ENCODE measurements at regions not wholly inside any gene's neighbourhood (a gene's known extent, or its start where the extent isn't known, plus 50 kb on each side); places are given as distances from the start of the nearest gene placed in this dataset.

GRCh38 chr5:4720831-4721230 lies 419.3 kb upstream of the ADAMTS16 start:
- TF ChIP-seq CTCF (IDR thresholded peaks at IDR 0.05; ENCODE audit: low read depth, low read length, missing control alignments): no peak
- H3K36me3 ChIP-seq (replicated peaks): no peaks in the 10 kb centered on the region
- no peak overlapping the region for H3K4me3 ChIP-seq (ENCODE audit: low read depth, low read length)
- H3K27ac ChIP-seq: no peak overlapping the region
- in situ Hi-C loops (cut with HindIII; ENCODE audit: low pct_ligation_motif_present, low sequenced_read_pairs): no loop called here
- no peak for DNase-seq
- H3K27me3 ChIP-seq (replicated peaks): no peaks in the 10 kb centered on the region

GRCh38 chr5:4722886-4723285 lies 417.2 kb upstream of the ADAMTS16 start:
- in situ Hi-C loops (cut with HindIII; ENCODE audit: low pct_ligation_motif_present, low sequenced_read_pairs): no loop called here

GRCh38 chr5:4725594-4725993 lies 414.5 kb upstream of the ADAMTS16 start:
- in situ Hi-C loops (cut with HindIII; ENCODE audit: low pct_ligation_motif_present, low sequenced_read_pairs): no loop called here
- Histone ChIP-seq H3K36me3 (replicated peaks) (no peaks in the 10 kb centered on the region), H3K27ac (no peak overlapping the region), H3K27me3 (replicated peaks) (no peaks in the 10 kb centered on the region), H3K4me3 (ENCODE audit: low read depth, low read length) (no peak overlapping the region)
- no peak for TF ChIP-seq CTCF (IDR thresholded peaks at IDR 0.05; ENCODE audit: low read depth, low read length, missing control alignments)
- DNase-seq: no peak

More at GRCh38 chr5:4722886-4723285, 417.2 kb upstream of the ADAMTS16 start:
- Histone ChIP-seq H3K4me3 (ENCODE audit: low read depth, low read length) (no peak overlapping the region), H3K27me3 (replicated peaks) (no peaks in the 10 kb centered on the region), H3K36me3 (replicated peaks) (no peaks in the 10 kb centered on the region), H3K27ac (no peak overlapping the region)
- DNase-seq: no peak
- no peak for TF ChIP-seq CTCF (IDR thresholded peaks at IDR 0.05; ENCODE audit: low read depth, low read length, missing control alignments)

GRCh38 chr5:4730279-4730678 lies 409.9 kb upstream of the ADAMTS16 start:
- Histone ChIP-seq H3K4me3 (ENCODE audit: low read depth, low read length) (no peak overlapping the region), H3K27me3 (replicated peaks) (no peaks in the 10 kb centered on the region), H3K27ac (no peak overlapping the region), H3K36me3 (replicated peaks) (no peaks in the 10 kb centered on the region)
- in situ Hi-C loops (cut with HindIII; ENCODE audit: low pct_ligation_motif_present, low sequenced_read_pairs): no loop called here
- no peak for DNase-seq
- no peak for TF ChIP-seq CTCF (IDR thresholded peaks at IDR 0.05; ENCODE audit: low read depth, low read length, missing control alignments)

- no peaks in the 10 kb centered on the region for H3K36me3 ChIP-seq (replicated peaks)
- no peak for TF ChIP-seq CTCF (IDR thresholded peaks at IDR 0.05; ENCODE audit: low read depth, low read length, missing control alignments)
- in situ Hi-C loops (cut with HindIII; ENCODE audit: low pct_ligation_motif_present, low sequenced_read_pairs): no loop called here
- no peak overlapping the region for H3K4me3 ChIP-seq (ENCODE audit: low read depth, low read length)
- no peak overlapping the region for H3K27ac ChIP-seq
- no peaks in the 10 kb centered on the region for H3K27me3 ChIP-seq (replicated peaks)
- DNase-seq: no peak
Observed at GRCh38 chr5:4734348-4734747, 405.8 kb upstream of the ADAMTS16 start.

GRCh38 chr5:4735261-4735660 lies 404.9 kb upstream of the ADAMTS16 start:
- no peak for DNase-seq
- Histone ChIP-seq H3K27me3 (replicated peaks) (no peaks in the 10 kb centered on the region), H3K36me3 (replicated peaks) (no peaks in the 10 kb centered on the region), H3K27ac (no peak overlapping the region), H3K4me3 (ENCODE audit: low read depth, low read length) (no peak overlapping the region)
- no peak for TF ChIP-seq CTCF (IDR thresholded peaks at IDR 0.05; ENCODE audit: low read depth, low read length, missing control alignments)
- in situ Hi-C loops (cut with HindIII; ENCODE audit: low pct_ligation_motif_present, low sequenced_read_pairs): no loop called here
